HT1080 (cell line): ENCODE measurements at regions not wholly inside any gene's neighbourhood (a gene's known extent, or its start where the extent isn't known, plus 50 kb on each side); places are given as distances from the start of the nearest gene placed in this dataset.
"Not testable (repeated sequence)": the region's sequence is repeated elsewhere in the genome, so short reads cannot be mapped to it uniquely, and the experiment has no call there.

Source experiments
- DNase-seq: peaks from one replicate; pipeline ENCODE4 v3.0.0-alpha.2; 2015; ENCODE audit warnings: low read depth

GRCh38 chr18:60066219-60066975, 166.6 kb downstream of the PMAIP1 start:
- DNase-seq, result no peak

- DNase-seq, result peak; percentile 37
Observed at GRCh38 chr18:60064271-60064670, 164.5 kb downstream of the PMAIP1 start.

- not testable (repeated sequence) for DNase-seq
Observed at GRCh38 chr18:60062831-60063230, 163.0 kb downstream of the PMAIP1 start.

DNA sequence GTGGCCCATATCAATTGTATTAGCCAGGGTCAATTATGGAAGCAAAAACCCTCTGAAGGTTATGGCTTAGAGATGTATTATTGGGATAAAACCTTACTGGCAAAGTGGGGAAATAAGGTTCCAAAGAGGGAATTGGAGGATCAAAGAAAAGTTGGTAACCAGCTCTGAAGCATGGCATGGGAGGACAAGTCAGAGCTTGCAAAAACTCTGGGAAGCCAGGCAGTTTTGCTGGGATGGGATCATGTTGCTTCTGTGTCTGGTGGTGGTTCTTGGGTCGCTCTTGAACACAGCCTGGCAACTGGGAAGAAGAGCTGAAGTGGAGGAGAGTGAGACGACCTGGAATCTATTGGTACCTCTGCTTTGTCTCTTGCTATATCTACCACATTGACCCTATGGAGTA, 162.6 kb downstream of the PMAIP1 start:
- no peak for DNase-seq

- peak; percentile 38 for DNase-seq
Observed at GRCh38 chr18:60060578-60060977, 160.8 kb downstream of the PMAIP1 start.

GRCh38 chr18:60060026-60060425, 160.2 kb downstream of the PMAIP1 start:
- DNase-seq, result no peak

- DNase-seq, result no peak
Observed at GRCh38 chr18:60059216-60059615, 159.4 kb downstream of the PMAIP1 start.

GRCh38 chr18:60053747-60054304, 154.0 kb downstream of the PMAIP1 start:
- peak; percentile 97 for DNase-seq

DNA sequence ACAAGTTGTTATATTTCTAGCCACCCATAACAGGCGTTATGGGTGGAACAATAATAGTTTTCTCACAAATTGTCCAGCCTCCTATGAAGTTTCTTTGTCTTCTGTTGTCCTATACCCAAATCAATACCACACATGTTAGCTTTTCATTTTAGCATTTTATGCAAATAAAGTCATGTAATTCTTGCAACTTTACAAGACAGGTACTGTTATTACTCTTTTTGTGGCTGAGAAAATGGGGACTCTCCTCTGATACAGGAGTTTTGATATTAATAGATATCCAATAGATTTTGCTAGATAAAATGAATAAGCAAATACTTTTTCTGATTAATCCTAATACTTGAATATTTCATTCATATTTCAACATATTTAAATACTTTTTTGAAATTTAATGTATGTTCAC, 151.0 kb downstream of the PMAIP1 start:
- no peak for DNase-seq

GRCh38 chr18:60049172-60049571, 149.4 kb downstream of the PMAIP1 start:
- no peak for DNase-seq

DNA sequence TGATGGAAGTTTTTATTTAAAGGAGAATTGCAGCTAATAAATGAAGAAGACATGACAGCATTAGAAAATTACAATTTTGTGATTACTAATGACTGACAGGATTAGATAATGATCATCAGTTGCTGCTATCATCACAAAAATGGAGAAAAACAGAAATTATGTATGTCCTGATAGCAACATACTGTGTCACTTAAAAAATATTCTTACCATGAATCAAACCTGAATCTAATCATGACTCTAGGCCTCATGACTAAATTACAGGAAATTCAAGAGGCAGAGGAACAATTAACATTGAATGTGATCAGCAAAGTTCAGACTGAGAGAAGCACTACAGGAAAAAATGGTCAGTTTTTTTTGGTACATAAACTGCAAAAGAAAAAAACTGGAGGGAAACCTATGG, 147.8 kb downstream of the PMAIP1 start:
- peak; percentile 32 for DNase-seq

DNA sequence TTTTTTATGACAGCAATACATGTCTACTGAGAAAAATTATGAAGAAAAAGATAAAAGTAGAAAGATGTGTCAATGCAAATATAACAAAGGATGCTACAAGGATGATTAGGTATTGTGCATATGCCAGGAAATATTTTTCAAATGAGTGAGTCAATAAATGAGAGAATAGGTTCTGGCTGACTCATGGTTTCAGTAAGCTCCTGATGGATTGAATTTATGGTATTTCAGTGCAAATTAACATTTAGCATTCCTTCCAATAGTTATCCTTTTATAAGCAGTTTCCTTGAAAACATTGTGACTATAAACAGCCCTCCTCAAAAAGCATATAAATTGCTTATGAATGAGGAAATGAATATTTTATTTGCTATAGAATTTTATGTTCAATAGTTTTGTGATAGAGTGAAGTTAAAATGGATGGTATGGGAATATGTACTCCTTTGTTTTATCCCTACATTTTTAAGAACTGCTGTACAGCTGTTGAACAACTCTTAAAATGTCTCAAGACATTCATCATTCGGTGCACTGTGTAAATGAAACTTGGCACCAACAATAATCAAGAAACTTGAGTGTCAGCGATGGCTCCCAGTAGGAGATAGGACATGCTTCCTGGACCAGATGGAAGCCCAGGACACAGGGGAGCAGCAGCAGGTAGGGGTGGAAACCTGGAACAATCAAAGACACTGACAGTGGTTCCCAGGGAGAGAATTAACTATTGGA, 144.7 kb downstream of the PMAIP1 start:
- peak; percentile 79 for DNase-seq

DNA sequence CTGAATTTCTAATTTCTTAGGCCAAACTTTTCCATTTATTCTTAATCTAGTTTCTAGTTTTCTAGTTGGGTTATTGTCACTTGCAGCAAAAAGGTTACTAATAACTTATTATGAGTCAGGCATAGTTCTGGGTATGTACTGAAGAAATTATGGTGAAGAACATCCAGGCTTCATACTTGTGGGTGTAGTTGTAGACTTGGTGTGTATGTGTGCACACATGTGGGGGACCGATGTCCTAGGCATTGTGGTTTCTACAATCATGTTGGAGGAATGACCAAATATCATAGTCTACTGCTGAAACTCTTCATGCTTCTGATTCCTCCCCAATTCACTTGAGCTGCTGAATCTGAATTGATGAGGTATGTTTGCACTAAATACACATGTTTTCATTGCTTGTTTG, 141.2 kb downstream of the PMAIP1 start:
- no peak for DNase-seq

GRCh38 chr18:60038731-60039130, 138.9 kb downstream of the PMAIP1 start:
- DNase-seq, result no peak

DNA sequence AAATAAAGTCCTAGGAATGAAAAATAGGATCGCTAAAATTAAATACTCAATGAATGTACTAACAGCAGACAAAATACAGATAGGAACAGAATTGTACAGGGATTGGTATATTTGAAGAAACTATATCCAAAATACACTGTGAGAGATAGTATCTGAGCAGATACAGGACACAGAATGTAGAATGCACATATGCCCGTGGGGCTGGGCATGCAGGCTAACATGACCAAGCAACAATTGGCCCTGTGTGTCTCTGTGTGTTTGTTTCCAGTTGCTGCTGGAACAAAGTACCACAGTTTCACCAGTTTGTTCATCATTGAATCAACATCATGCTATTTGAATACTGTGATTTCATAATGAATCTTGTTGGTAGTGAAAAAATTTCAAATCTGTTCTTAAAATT, 127.6 kb downstream of the PMAIP1 start:
- no peak for DNase-seq

GRCh38 chr18:60024857-60025256, 125.1 kb downstream of the PMAIP1 start:
- DNase-seq, result no peak

DNA sequence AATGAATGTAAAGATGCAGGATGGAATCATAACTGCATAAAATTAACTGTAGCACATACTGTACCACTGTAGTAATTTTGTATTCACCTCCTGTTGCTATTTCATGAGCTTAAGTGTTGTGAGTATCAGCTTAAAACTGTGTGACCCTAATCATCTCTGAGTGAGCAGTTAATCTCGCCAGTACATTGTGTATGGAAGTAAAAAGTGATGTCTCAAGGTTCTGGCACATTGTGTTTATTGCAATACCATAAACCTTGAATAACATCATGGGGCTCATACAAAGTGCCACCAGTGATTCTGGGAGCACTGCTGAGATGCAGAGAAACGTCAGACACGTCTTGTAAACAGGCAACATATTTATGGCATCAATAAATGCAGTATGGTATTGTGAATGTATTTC, 124.5 kb downstream of the PMAIP1 start:
- DNase-seq, result no peak

DNA sequence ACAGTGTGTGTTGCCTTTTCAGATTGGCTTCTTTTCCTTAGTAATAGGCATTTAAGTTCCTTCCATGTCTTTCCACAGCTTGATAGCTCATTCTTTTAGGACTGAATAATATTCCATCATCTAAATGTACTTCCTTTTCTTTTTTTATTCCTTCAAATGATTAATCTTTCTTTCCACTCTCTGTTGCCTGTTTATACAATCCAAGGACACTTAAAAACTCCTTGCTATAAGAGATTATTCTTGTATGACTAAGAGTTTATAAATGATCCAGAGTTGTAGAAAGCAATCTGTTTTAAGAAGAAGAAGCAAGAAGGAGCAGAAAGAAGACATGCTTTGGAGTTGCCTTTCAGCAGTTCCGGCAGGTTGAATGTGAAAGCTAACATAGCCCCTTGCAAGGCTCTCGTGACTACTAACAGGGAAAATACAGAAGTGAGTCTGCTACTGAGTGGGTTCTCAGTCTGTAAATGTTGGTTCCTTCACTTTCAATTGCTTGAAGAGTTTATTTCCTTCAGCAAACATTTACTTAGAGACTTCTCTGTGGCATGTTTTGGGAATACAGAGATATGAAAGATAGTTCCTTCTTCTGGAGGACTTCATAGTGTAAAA, 123.0 kb downstream of the PMAIP1 start:
- no peak for DNase-seq

DNA sequence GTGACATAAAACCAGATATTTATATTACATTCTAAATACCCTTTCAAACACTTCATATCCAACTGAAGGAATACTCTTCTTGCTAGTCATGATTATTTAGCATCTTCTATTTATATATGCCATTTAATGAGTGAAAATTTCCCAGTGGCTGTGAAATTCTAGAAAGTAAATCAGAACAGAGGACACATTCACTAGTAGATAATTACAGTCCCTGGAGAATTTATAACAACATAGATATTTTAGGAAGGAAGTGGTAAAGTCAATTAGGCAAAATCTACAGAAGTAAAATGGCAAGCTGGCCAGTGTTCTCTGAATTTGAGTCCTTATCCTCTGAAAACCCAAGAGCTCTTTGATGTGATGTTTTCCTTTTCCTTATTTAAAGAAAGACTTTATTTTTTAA, 121.8 kb downstream of the PMAIP1 start:
- DNase-seq, result no peak

- DNase-seq, result no peak
Observed at GRCh38 chr18:60020107-60020925, 120.5 kb downstream of the PMAIP1 start.

DNA sequence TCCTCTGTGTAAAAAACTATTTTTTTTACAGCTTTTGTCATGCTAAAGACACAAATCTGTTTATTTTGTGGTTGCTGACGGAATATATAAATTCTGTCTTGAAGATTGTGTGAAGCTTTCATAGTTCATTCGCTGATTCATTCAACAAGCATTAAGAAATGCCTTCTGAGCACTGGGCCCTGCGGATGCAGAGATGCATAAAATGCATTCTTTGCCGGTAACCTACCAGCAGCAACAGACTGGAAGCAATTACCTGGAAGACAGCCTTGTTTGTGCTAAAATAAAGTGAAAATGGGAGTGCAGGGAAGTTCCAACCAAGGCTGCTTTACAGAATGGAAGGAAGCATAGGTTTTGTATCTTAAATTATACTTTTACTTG, 119.7 kb downstream of the PMAIP1 start:
- DNase-seq, result peak; percentile 51
